ENCODE measurements at regions not wholly inside any gene's neighbourhood (a gene's known extent, or its start where the extent isn't known, plus 50 kb on each side); places are given as distances from the start of the nearest gene placed in this dataset.

GRCh38 chr18:75644871-75645270 is 217.4 kb upstream of the SMIM21 start:
- DNase-seq, result no peak

DNA sequence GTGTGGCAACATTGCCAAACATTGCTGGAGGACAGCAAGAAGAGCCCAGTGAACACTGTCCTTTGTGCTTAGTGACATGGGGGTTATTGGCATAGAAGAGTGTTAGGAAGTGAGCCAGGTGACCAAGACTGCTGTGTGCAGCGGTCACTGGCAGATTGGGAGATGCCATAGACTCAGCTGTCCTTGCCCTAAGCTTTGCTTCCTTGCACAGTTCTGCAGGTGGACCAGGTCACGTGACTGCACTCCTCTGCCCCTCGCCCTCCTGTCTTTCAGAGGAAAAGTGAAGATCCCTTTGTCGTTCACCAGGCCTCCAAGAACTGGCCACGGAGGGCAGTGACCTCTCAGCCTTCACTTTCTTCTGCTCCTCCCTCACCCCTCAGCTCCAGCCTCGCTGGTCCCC is 215.6 kb upstream of the SMIM21 start:
- no peak for DNase-seq

GRCh38 chr18:75639472-75639831 is 211.9 kb upstream of the SMIM21 start:
- no peak for DNase-seq

DNA sequence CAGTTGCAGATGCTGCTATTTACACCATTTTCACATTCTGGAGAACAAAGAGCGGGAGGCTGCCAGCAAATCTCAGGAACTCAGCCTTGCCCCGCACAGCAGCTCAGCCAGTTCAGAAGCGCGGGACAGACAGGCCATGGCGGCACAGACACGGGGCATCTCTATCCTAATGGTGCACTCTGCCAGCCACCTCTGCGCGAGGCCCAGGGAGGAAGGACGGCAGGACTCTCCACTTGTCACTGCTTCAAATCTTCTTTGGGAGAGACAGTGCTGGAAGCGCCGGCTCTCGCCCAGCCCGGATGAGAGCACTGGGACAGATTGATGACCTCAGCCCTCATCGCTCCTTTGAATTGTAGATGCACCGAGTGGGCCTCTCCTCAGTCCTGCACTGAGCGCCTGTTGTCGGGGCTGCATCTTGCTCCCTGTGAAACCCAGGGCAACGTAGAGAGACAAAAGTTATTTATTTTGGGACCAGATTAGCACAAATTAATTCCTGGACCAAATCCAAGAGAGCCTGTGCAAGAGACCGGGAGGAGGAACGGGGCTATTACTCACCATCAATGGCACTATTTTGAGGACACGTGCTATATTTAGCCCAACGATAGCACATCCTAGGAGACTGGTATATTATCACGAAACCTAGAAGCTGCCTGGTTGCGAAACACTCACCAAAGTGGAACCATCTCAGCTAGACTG is 211.4 kb upstream of the SMIM21 start:
- peak; percentile 47 to 84 for DNase-seq

GRCh38 chr18:75638223-75638775 is 210.8 kb upstream of the SMIM21 start:
- DNase-seq, result peak in 1 of 2 donors; percentile 62

DNA sequence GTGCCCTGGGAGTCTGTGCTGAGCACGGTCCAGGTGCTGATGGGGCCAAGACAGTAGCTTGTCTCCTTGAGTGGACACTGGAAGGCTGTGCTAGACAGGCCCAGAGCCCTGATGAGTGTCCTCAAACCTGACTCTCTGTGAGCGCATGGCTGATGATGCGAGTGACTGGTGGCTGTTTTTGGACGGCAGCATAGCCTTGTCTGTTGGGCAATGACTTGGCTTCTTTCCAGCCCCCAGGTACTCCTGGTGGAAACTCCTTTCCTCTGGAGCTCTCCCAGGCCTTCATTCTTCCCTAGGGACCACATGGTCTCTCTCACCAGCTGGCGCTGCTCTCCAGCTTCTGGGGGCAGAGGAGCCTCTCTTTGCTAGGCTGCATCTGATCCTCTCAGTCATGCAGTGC is 207.6 kb upstream of the SMIM21 start:
- no peak for DNase-seq

GRCh38 chr18:75625966-75626365 is 198.5 kb upstream of the SMIM21 start:
- no peak for DNase-seq

GRCh38 chr18:75624869-75625268 is 197.4 kb upstream of the SMIM21 start:
- no peak for DNase-seq

- DNase-seq, result no peak
Measured at GRCh38 chr18:75621818-75622217, 194.3 kb upstream of the SMIM21 start.

DNA sequence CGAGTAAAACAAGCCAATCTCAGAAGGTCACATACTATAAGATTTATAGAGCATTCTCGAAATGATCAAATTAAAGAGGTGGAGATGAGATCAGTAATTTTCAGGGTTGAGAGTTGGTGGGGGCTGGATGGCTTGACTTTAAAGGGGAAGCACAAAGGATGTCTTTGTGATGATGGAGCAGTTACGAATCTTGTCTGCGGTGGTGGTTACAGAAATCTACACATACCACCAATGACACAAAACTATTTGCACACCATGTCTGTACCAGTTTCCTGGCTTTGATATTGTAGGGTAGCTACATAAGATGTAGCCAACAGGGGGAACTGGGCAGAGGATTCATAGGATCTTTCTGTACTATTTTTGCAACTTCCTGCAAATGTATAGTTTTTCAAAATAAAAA is 190.6 kb upstream of the SMIM21 start:
- DNase-seq, result no peak

DNA sequence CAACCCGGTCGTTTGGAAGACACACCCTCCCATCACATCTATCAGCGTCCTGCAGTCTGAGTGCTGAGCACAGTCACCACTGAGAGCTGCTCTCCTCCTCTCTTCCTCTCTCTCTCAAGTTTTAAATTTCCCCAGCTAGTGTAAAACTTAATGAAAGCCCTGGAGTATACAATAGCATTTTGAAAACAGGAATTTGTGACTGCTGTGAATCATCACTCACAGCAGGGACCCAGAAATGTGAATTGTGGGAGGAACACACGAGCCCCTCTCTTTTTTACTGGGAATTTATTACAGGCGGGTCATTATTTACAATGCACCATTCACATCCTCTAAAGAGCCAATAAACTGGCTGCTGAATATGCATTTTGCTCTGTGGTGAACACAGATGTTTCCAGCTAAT is 185.0 kb upstream of the SMIM21 start:
- no peak for DNase-seq

DNA sequence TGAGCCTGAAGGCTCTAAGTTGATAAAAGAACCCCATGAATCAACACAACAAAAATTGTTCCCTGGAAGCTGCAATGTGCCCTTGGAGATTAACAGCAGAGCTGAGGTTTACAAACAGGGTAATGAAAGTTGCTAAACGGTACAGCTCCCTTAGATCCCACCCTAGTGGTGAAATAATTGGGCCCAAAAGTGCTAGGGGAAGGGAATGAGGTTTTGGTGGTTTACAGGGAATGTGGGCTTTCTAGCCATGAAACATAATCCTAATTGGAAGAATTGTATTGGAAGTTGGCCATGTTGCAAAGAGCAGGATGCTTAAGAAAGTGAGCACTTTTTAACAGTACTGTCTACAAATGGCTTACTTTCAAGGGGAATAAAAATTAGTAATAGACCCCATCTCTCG is 180.2 kb upstream of the SMIM21 start:
- DNase-seq, result no peak

GRCh38 chr18:75592527-75592926 is 165.0 kb upstream of the SMIM21 start:
- DNase-seq, result no peak

DNA sequence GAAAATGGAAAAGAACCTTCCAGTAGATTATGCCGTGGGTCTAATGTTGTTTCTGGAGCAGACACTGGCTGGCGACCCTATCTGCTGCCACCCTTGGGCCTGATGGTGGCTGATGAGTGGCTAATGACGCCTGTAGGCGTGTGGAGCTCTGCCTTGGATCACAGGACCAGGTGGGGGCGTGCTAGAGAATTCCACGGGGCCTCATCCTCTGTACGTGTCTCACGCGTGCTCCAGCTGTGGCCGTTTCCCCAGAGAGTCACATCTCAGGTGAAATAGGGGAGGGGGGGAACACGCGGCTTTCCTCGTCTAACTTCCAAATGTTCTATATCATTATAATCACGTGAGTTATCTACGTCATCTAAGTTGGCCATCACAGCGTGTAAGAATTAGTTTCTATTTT is 160.9 kb upstream of the SMIM21 start:
- DNase-seq, result no peak

DNA sequence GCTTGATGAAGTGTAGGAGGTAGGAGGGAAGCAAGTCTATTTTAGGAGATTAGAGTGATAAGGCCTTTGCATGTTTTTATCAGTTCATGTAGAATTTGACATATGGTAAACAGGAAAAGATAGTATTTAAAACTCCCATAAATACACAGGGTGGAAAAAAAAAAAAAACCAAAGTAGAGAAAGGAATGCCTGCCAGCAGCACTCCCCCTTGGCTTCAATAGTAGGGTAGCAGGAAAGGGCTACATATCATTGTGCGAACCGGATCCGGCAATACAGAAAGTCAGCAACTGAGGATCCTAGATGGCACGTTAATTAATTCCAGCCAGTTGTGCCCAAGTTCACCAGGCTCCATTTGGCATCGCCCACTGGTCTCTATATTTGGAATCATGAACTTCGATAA is 159.6 kb upstream of the SMIM21 start:
- no peak for DNase-seq

DNA sequence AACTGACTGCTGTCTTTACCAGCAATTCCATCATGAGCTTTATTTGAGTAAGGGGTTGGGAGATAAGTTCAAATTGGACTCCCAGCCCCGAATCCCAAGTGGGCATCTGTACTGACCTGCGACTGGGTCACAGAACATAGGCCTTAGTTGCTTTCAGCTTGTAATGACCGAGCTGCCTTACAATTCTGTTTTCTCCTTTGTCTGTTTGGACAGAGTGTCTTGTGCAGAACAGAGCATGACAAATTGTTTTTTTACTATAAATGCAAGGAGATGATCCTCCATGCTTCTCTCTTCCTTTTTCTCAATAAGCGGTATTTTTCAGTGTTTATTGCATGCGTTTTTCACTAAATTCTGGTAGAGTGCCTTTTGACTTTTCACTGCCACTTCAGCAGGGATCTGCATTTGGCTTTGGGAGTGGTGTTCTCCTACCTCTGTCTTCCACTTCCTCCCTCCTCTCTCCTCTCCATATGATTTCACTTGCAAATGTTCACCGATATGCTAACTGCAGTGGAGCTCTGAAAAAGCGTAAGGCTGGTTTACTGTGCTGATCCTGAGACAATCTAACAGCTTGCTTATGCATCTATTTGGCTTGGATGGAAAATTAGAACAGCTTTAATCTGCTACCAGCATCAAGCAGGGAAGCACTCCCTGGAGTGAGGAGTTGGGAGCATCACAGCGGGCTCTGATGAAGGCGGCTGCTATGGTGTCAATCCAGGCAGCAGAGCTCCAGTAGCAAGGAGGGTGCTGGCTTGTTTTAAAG is 158.8 kb upstream of the SMIM21 start:
- peak in 1 of 2 donors; percentile 45 for DNase-seq

DNA sequence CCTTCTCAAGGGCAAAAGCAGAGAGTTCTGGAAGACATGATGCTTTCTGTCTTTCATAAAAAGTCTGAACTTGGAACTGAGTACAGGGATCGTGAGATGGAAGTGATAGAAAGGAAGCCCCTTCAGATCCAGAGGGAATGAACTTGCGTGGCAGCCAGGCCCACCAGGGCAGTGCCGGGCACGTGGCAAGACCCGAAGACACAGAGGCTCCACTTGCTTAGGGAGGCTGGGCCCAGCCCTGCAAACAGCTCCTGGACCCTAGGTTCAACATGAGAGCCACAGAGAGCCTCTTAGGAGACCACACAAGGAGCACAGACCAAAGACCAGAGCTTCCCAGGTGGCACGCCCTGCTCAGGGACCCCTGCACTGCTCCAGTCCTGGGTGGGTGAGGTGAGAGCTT is 155.4 kb upstream of the SMIM21 start:
- no peak for DNase-seq

GRCh38 chr18:75582406-75582821 is 154.9 kb upstream of the SMIM21 start:
- no peak for DNase-seq

- DNase-seq, result no peak
Measured at GRCh38 chr18:75581336-75582131, 154.0 kb upstream of the SMIM21 start.

GRCh38 chr18:75574187-75574586 is 146.7 kb upstream of the SMIM21 start:
- DNase-seq, result no peak

DNA sequence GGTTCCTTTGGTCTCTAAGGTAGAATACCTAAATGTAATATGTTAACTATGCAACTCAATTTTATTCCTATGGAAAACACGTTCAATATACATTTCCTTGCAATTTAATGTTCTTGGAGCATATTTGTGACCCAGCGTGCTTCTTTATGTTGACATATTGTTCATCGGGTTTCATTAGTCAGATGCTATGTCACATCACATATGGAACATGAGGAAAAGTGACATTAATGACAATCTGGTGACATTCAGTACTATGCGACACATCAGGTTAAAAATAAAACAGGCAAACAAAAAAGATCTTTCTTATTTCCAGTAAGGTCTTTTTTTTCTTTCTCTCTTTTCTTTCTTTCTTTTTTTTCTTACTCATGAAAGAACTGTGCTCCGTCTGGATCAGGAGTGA is 135.6 kb upstream of the SMIM21 start:
- no peak for DNase-seq

- no peak for DNase-seq
Measured at GRCh38 chr18:75562216-75562615, 134.7 kb upstream of the SMIM21 start.

GRCh38 chr18:75558790-75559189 is 131.3 kb upstream of the SMIM21 start:
- DNase-seq, result no peak

DNA sequence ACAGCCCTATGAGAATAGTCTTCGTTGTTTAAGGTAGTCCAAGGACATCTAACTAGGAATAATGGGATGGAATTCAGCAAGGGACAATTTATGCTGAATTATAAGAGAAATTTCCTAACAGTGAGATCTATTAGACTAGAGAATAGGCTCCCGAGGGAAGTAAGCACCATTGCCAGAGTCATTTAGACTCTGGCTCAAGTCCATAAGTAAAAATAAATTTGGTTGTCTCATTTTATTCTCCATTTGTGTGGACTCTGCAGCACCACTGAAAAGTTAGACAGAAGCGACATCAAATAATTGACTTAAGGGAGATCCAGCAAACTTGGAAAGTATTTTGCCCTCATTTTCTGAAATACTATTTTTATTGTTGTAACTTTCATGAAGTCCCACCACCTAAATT is 129.3 kb upstream of the SMIM21 start:
- DNase-seq, result no peak

All from hippocampal formation (tissue), 2 donors.